HG02884 (cell line): ENCODE measurements at regions not wholly inside any gene's neighbourhood (a gene's known extent, or its start where the extent isn't known, plus 50 kb on each side); places are given as distances from the start of the nearest gene placed in this dataset.
"Not testable (repeated sequence)": the region's sequence is repeated elsewhere in the genome, so short reads cannot be mapped to it uniquely, and the experiment has no call there.

Source experiments
- ATAC-seq: cut with Tn5 transposase; IDR thresholded peaks from one replicate; pipeline ENCODE4 v1.9.1; 2021; ENCODE audit warnings: mild to moderate bottlenecking, moderate library complexity; ENCODE audit not compliant: unreplicated experiment

DNA sequence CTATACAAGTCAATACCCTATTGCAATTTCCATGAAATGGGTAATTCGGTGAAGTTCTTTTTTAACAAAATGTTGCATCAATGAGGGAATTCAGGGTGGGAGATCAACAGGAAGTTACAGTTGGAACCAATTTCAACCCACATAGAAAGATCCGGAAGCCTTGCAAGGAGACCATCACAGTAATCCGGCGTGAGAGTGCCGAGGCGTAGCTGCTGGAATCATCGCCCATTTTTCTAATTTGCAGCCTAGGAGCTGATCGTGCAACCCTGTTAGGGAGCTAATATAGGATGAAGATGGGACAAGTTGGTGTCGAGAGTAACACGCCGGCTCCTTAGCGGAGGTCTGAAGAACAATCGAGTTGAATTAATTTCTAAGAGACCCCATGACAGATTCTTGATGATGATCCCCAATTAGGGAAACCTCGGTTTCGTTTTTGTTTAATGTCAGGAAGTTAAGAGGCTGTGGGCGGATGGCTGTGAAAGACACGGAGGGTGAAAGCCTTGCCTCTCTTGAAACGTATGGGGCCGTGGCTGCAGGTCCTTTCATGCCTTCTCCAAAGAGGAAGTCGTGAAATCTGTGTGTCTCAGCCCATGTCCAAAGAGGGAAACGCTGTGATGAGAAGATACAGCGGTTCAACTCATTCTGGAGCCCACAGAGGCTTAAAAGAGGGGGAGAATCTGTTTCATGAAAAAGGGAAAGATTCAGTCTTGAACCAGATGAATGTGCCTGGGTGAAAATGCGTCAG, 51.2 kb upstream of the CARD11 start:
- peak; percentile 64 for ATAC-seq

DNA sequence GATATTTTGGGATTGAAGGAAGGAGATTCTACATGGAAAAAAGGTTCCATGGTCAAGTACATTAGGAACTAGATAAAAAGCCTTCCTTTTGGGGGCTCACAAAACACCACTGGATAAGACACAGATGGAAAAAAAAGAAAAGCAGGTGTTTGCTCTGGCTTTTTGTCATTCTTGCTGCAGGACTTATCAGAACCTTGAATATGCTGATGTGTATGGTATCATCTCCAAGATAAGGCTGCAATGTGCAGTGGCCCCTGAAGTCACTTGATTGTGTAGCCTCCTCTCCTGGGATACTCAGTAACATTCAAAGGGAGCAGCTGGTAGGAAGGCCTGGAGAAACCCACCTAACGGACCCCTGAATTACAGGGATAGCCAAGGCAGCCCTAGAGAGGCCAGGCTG, 54.1 kb upstream of the CARD11 start:
- ATAC-seq = no peak

DNA sequence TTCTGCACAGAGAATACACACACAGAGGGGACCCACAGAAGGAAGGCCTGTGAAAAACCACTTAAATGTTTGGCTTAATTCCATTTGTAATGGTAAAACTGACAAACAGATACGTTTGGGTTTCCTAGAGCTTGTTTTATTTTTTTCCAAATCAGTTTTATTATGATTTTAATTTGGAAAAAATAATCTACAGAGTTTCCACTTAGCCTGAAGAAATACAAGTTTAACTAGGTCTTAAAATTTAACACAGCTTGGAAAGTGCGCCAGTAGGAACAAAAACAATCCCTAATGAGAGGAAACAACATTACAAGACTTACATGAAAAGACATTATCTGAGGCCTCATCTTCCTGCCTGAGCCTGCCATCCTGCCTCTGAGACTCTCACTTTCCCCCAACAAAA, 58.5 kb upstream of the CARD11 start:
- no peak for ATAC-seq

DNA sequence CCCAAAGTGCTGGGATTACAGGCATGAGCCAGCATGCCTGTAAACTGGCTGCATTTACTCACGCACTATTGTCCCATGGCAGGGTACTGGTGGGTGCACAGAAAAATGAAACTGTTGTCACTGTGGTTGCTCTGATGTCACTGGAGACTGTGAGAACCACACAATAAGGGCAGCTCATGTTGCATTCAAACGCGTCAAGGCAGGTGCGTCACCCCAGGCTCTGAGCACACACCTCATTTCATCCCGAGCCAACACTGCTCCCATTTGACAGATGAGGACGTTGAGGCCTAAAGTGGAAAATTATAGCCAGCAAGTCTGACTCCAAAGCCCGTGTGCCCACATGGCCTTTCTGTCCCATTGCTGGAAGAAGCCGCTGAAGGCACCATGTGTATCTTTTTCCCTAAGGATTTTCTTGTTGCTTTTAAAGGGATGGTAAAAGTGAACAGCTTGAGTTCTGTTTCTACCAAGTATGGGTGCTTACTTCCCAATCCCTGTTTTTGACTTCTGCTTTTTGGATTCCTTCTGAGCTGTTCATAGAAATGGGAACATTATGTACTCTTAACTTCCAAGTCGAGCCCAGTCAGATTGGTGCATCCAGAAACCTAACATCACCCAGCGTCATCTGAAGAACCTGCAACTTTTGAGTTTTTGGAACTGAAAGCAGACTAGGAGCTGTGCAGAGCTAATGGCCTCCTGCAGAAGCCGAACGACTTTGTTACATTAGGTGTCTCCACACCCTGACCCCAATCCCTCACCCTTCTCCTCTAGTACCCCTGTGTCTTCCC, 60.1 kb upstream of the CARD11 start:
- no peak for ATAC-seq

DNA sequence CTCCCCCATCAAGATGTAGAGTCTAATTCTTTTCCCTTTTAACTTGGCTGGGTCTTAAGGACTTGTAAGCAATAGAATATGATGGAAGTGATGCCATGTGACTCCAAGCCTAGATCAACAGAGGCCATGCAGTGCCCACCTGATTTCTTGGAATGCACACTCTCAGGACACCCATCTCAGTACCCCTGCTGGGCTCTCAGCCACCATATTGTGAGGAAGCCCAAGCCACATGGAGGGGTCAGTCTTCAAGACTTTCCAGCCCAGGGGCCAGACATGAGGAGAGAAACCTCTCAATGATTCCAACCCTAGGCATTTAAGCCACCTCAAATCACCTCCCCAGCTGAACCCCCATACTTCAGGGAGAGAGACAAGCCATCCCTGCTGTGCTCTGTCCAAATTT, 62.2 kb upstream of the CARD11 start:
- ATAC-seq = no peak

DNA sequence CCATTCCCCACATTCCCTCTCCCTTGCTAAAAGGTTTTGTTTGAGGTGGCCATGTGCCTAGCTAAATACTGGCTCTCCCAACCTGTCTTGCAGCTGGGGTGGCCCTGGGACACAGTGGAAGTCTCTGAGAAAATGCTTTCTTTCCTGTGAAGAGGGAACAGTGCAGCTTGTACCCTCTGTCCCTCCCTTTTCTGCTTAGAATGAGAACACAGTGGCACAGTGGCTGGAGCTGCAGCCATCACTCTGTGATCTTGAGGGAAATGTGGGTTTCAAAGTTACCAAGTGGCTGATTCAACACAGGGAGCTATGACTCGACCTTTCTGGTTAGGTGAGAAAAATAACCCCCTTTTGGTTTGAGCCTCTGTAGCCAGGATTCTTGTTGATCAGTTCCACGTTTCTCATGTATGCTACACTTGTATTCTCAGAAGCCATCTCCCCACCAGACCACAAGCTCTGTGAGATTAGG, 62.7 kb upstream of the CARD11 start:
- ATAC-seq = no peak

DNA sequence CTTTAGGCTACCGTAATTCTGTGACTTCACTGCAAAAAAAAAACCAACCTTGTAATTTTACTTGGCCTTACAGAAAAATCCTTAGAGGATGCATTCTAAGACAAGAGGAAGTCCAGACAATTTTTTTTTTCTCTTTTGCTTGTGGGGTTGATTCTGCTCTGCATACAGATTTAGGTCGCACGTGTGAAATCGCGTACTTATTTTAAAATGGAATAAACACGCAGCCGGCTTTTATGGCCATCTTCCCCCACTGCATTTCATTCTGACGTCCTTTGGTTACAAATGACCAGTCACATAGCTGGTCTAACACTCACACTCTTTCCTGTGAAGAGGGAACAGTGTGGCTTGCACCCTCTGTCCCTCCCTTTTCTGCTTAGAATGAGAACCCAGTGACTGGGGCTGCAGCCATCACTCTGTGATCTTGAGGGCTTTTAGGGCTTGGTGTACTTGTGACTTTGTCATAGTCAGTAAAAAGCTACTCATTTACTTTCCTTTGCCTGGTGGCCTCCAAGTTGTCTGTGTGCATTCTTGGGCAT, 63.6 kb upstream of the CARD11 start:
- ATAC-seq = no peak

DNA sequence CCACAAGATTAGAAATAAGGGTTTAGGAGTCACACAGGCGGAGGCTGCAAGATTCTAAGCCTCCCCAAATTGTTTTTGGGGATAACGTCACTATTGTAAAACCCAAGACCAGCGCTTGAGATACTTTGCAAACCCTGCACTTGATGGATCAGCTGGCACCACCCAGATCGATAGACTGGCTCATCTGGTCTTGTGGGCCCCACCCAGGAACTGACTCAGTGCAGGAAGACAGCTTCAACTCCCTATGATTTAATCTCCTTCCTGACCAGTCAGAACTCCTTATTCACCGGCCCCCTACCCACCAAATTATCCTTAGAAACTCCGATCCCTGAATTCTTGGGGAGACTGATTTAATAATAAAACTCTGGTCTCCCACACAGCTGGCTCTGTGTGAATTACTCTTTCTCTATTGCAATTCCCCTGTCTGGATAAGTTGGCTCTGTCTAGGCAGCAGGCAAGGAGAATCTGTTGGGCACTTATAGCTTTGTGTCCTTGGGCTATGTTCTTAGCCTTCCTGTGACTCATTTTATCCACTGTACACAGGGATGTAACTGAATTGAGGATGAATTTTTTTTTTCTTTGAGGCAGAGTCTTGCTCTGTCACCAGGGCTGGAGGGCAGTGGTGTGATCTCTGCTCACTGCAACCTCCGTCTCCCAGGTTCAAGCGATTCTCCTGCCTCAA, 64.4 kb upstream of the CARD11 start:
- ATAC-seq = no peak

DNA sequence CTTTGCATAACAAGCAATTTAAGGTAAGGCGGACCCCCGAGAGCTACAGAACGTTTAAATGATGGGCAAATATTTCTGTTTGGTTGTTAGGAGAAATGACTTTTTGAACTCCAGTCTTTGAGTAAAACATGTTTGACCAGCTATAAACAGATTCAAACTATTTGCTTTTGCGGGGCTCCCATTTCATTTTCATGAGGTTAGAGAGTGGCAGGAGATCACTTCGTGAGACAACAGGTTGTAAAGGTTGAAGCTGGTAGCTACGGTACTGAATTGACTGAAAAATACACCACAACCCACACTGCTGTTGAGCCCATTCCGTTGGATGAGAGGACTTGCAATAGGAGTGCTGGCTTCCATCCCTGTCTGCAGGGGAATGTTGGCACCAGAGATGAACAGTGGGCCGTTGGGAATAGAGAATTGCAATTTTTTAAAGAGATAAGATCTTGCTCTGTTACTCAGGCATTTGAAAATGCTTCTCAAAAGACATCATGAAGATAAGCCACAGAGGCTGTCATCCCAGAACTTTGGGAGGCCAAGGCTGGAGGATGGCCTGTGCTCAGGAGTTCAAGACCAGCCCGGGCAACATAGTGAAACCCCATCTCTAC, 65.7 kb upstream of the CARD11 start:
- ATAC-seq = no peak

DNA sequence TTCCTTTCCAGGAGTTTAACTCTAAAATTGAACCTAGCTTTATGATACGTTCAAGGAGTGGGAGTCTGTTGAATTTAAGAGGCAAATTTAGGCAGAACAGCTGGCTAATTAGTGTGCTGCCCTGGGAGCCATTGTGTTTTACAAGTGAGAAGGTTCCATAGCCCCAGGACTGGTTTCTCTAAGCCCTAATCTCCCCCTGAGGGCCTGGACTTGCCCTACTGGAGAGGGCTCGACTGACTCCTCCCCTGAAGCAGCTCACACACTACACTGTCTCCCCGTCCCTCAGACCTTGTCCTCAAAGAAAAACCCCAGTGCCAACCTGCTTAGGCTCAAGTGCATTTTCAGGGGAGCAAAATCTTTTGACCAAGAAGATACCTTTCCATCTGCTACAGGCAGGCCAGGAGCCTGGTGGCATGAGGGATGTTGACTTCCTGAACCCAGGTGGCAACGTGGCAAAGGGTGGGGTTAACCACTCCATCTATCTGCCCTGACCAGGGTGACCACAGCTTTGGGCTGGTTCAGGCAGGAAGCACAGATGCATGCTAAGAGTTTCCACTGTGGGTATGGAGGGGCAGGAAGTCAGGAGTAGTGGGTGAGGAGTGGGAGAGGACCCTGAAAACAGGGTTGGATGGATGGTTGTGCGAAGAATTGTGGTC, 68.9 kb upstream of the CARD11 start:
- no peak for ATAC-seq

DNA sequence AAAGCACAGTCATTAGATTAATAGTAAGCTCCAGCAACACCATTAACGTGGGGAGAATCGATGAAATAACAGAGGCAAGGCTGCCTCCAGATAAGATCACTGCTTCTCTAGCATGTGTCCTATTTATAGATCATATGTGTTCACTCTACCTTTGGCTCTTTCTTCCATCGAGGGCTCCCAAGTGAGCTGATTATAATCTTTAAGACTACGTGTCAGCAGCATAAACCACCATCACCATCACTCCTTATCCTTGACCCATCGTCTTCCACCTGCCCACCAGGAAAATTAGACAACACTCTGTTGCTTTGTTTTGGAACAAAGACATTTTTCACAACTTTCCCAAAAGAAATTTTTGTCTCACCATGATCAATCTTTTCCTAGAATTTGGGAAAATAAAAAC, 71.2 kb upstream of the CARD11 start:
- no peak for ATAC-seq

DNA sequence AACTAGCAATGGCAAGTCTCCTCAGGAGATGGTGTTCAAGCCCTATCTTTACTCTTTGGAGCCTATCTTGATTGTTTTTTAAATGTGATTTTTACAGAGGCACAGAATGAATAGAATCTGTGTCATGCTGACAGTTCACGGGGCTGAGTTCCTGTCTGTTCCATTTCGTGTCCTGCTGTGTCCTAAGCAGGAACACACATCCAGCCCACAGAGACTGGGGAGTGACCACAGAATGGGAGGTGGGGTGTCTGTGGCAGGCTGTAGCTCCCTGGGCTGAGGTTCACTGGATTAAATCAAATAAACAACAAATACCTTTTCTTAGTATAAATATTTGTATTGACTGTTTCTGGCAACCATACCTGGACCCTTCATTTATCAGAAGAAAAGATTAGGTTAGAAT, 73.4 kb upstream of the CARD11 start:
- no peak for ATAC-seq

DNA sequence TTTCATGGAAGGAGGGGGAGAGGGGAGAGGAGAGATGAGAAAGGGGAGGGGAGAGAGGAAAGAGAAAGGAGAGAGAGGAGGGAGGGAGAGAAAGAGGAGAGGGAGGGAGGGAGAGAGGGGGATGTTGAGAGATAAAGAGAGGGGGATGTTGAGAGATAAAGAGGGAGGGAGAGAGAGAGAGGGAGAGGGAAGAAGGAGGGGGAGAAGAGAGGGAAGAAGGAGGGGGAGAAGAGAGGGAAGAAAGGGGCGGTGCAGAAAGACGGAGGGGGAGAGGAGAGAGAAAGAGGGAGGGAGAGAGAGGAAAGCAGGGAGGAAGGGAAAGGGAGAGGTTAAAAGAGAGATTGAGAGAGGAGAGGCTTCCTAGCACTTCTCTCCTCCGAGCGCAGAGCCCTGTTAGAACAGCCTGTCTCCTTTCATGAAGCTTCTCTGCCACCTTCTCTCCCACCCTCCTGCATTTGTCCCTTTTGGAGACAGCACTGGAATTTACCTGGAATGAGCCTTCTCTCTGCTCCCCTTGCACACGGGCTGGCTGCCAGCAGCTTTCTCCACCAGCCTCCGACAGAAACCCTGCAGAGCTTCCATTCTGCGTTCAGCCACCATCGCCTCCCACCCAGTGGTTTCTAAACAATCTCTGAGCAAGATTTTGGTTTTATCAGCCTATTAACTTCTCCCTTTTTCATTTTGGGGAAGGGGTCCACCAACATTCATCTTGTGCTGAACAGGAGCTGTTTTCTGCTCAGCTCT, 74.0 kb upstream of the CARD11 start:
- ATAC-seq = no peak

DNA sequence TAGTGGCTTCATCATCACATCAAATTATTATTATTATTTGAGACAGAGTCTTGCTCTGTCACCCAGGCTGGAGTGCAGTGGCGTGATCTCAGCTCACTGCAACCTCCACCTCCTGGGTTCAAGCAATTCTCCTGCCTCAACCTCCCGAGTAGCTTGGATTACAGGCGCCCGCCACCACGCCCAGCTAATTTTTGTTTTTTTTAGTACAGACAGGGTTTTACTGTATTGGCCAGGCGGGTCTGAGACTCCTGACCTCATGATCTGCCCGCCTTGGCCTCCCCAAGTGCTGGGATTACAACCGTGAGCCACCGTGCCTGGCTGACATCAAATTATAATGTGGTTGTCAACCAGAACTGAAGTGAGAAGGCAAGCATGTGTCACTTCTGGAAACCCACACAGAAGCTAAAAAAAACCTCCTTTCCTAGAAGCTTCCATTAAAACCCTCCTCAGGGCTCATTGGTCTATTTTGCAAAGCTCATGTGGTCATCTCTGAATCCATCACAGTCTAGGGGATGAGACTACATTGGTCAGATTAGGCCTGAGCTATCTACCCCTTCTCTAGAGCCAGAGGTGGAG, 75.8 kb upstream of the CARD11 start:
- ATAC-seq = not testable (repeated sequence)

DNA sequence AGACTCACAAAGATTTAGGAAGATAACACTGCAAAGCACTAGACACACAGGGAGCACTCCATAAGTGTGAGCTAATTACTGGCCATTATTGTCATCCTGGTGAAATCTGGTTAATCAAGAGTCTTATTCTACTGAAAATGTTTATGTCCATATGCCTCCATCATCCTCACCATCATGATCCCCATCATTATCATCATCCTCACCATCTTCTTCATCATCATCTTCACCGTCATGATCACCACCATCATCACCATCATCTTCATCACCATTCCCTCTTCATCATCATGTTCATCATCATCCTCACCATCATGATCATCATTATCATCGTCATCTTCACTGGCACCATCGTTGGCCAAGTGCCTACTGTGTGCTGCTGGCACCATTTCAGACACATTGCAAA, 76.3 kb upstream of the CARD11 start:
- ATAC-seq = no peak

DNA sequence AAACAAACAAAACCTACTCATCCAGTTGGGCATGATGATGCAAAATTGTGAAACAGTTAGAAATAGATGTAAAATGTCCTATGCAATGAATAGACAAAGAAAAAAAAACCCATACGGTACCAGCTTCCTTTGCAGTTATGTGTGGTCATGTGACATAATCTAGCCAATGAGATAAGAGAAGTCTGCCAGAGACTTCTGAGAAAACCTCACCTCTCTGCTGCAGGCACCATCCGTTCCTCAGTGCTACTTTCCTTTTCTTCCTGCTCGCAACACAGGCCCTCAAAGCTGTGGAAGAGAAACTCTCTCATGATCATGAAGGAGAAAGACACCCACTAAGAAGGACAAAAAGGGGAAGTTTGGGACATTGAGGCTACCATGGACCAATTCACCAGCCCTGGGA, 76.8 kb upstream of the CARD11 start:
- no peak for ATAC-seq

DNA sequence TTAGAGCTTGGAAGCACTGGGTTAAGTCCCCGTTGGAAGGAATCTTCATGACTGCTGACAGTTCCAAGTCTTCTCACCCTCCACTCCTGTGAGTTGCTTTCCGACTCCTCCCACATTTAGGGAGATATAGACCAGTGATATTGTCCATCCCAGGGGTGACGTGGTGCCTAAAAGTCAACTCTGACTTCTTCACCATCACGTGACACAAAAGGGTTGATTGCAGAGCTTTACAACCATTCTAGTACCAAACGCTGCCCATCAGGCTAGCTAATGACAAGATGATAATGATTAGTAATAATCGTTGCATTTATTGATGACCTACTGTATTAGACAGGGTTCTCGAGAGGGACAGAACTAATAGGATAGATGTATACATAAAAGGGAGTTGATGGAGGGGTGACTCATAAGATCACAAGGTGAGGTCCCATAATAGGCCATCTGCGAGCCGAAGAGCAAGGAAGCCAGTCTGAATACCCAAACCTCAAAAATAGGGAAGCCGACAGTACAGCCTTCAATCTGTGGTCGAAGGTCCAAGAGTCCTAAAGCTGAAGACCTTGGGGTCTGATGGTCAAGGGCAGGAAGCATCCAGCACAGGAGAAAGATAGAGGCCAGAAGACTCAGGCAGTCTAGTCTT, 85.3 kb upstream of the CARD11 start:
- ATAC-seq = no peak

DNA sequence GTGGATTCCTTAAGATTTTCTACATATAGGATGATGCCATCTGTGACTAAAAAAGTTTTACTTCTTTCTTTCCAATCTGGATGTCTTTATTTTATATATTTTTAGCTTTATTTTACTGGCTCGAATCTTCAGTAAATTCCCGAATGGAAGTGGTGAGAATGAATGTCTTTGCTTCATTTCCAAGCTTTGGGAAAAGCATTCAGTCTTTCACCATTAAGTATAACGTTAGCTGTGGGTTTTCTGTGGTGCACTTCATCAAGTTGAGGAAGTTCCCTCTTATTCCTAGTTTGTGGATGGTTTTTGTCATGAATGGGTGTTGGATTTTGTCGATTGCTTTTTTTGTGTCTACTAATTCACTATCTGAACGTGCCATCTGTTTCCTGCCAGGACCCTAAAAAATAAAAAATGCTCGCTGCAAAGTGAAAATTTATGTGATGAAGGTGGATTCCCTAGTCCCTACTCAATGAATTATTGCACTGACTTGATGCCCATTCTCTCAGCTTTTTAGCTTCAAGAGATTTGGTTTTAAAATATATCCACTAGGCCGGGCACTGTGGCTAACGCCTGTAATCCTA, 90.2 kb upstream of the CARD11 start:
- no peak for ATAC-seq

DNA sequence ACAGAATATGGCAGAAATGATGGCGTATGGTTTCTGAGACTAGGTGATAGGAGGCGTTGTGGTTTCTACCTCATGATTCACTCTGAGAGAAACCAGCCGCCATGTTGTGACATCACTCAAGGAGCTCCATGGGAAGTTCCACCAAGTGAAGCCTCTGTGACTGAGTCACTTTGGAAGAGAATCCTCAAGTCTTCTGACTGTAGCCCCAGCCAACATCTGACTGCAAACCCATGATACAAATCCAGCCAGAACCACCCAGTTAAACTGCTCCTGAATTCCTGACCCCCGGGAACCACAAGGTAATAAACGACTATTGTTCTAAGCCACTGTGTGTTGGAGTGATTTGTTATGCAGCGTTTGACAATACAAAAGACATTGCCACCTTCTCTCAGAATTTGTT, 91.1 kb upstream of the CARD11 start:
- no peak for ATAC-seq
